ENCODE measurements at regions not wholly inside any gene's neighbourhood (a gene's known extent, or its start where the extent isn't known, plus 50 kb on each side); places are given as distances from the start of the nearest gene placed in this dataset.

DNA sequence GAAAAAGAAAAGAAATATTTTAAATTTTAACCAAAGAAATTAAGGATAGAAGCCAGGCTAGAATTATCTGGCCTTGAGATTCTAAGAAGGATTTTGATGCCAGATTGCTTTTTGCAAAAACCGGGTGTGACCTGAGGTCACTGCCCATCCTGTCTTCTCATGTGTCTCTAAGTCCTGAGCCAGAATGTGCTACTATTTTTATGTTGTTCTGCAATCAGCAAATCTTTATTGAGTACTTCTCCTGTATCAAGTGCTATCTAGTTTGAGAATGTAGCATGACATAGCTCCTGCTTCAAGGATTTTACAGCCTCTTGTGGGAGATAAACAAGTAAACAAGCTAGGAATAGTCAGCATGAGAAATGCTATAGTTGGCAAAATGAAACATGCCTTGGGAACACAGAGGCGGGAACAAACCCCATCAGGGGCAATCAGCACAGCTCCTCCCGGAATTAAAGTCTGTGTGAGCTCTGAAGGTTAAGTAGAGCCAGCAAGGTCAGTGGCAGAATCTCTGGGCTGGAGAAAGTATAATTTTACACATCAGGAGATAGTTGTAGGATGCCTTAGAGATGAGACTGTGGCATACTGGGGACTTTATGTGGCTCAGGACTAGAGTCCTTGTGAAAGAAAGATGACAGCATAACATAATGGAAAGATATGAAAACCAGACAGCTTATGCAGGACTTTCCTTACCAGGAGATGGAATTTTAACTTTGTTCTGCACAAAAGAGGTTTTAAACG is 899.5 kb upstream of the SLC10A2 start:
- H3K27ac ChIP-seq: peak overlapping the region; percentile 58
- peak; percentile 66 for DNase-seq
- H3K36me3 ChIP-seq: no peaks in the 10 kb centered on the region

GRCh38 chr13:103961784-103962183 is 895.6 kb upstream of the SLC10A2 start:
- DNase-seq: no peak
- no peak for TF ChIP-seq CTCF (IDR thresholded peaks at IDR 0.05; ENCODE audit: low read depth, low read length)
- H3K9me3 ChIP-seq (ENCODE audit: severe bottlenecking): peaks cover 3% of the 10 kb centered on the region
- H3K4me3 ChIP-seq (ENCODE audit: low read depth, low read length): no peak overlapping the region
- no peaks in the 10 kb centered on the region for H3K27me3 ChIP-seq (ENCODE audit: insufficient read depth, low read depth, severe bottlenecking)
- no peak overlapping the region for H3K27ac ChIP-seq
- H3K36me3 ChIP-seq: no peaks in the 10 kb centered on the region

More for the DNA sequence above, 899.5 kb upstream of the SLC10A2 start:
- Histone ChIP-seq H3K9me3 (ENCODE audit: severe bottlenecking) (peaks cover 3% of the 10 kb centered on the region), H3K27me3 (ENCODE audit: insufficient read depth, low read depth, severe bottlenecking) (no peaks in the 10 kb centered on the region), H3K4me3 (ENCODE audit: low read depth, low read length) (peak overlapping the region; percentile 33)
- no peak for TF ChIP-seq CTCF (IDR thresholded peaks at IDR 0.05; ENCODE audit: low read depth, low read length)

DNA sequence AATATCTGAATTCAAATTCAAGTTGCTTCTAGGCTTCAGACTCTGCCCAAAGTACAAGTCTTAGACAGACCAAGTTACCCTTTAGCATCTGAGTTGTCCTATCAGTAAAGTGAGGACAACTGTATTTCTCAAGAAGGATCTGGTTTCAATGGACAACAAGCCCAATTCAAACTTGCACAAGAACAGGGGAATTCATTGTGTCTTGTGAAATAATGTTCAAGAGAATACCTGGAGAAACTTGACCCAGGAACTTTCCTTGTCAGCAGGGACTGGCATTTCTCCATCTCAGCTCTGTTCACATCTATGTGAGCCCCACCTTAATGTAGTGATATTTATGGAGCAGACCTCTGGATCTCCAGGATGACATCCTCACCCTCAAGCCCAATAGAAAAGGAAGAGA is 894.9 kb upstream of the SLC10A2 start:
- Histone ChIP-seq H3K27ac (no peak overlapping the region), H3K4me3 (ENCODE audit: low read depth, low read length) (no peak overlapping the region), H3K36me3 (no peaks in the 10 kb centered on the region), H3K27me3 (ENCODE audit: insufficient read depth, low read depth, severe bottlenecking) (no peaks in the 10 kb centered on the region), H3K9me3 (ENCODE audit: severe bottlenecking) (peaks cover 3% of the 10 kb centered on the region)
- TF ChIP-seq CTCF (IDR thresholded peaks at IDR 0.05; ENCODE audit: low read depth, low read length): no peak
- no peak for DNase-seq

- no peaks in the 10 kb centered on the region for H3K36me3 ChIP-seq
- H3K4me3 ChIP-seq (ENCODE audit: low read depth, low read length): no peak overlapping the region
- no peak overlapping the region for H3K27ac ChIP-seq
- H3K27me3 ChIP-seq (ENCODE audit: insufficient read depth, low read depth, severe bottlenecking): no peaks in the 10 kb centered on the region
- TF ChIP-seq CTCF (IDR thresholded peaks at IDR 0.05; ENCODE audit: low read depth, low read length): no peak
- peaks cover 3% of the 10 kb centered on the region for H3K9me3 ChIP-seq (ENCODE audit: severe bottlenecking)
- no peak for DNase-seq
Measured at GRCh38 chr13:103960001-103960400, 893.8 kb upstream of the SLC10A2 start.

- no peak for TF ChIP-seq CTCF (IDR thresholded peaks at IDR 0.05; ENCODE audit: low read depth, low read length)
- Histone ChIP-seq H3K27ac (no peak overlapping the region), H3K27me3 (ENCODE audit: insufficient read depth, low read depth, severe bottlenecking) (no peaks in the 10 kb centered on the region), H3K36me3 (no peaks in the 10 kb centered on the region), H3K4me3 (ENCODE audit: low read depth, low read length) (no peak overlapping the region), H3K9me3 (ENCODE audit: severe bottlenecking) (no peaks in the 10 kb centered on the region)
- DNase-seq: no peak
Measured at GRCh38 chr13:103958691-103959090, 892.5 kb upstream of the SLC10A2 start.

DNA sequence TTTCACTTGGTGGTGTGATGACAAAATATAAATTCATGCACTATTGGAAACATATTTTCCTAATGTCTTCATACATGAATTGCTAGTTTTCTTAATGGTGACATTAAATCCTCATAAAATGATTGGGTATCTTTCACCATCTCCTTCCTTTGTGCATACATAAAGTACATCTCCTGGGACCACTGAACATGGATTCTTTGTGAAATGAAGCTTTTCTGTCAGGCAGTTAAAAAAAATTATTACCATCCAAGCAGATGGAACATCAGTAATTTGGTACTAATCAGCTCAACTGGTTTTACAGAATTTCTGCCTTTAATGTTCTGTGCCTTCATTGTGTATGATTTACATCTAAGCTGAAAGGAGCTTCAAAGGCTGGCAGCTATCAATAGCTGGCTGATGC is 891.7 kb upstream of the SLC10A2 start:
- no peak for TF ChIP-seq CTCF (IDR thresholded peaks at IDR 0.05; ENCODE audit: low read depth, low read length)
- Histone ChIP-seq H3K27ac (no peak overlapping the region), H3K4me3 (ENCODE audit: low read depth, low read length) (no peak overlapping the region), H3K9me3 (ENCODE audit: severe bottlenecking) (no peaks in the 10 kb centered on the region), H3K27me3 (ENCODE audit: insufficient read depth, low read depth, severe bottlenecking) (no peaks in the 10 kb centered on the region), H3K36me3 (no peaks in the 10 kb centered on the region)
- no peak for DNase-seq
